ENCODE measurements at regions not wholly inside any gene's neighbourhood (a gene's known extent, or its start where the extent isn't known, plus 50 kb on each side); places are given as distances from the start of the nearest gene placed in this dataset.

GRCh38 chr1:11596295-11596694 lies 57.9 kb downstream of the FBXO2 start:
- Histone ChIP-seq H3K4me1 (ENCODE audit: control insufficient read depth, insufficient read depth, low read length) (no peaks in the 10 kb centered on the region), H3K4me3 (ENCODE audit: low read depth, low read length) (no peak overlapping the region), H3K9me3 (ENCODE audit: control insufficient read depth, insufficient read depth, low read depth, low read length) (no peaks in the 10 kb centered on the region), H3K27ac (ENCODE audit: extremely low read depth, low read depth, low read length) (no peak overlapping the region), H3K36me3 (ENCODE audit: control insufficient read depth in 2 of 2, insufficient read depth in 1 of 2, low read length in 2 of 2) (no peaks in the 10 kb centered on the region)
- POLR2A ChIA-PET: no interaction called here
- TF ChIP-seq ZNF623 (tag by site-specific recombination; IDR thresholded peaks at IDR 0.05) (peak; percentile 65), GLI4 (tag by site-specific recombination; IDR thresholded peaks at IDR 0.05) (no peak)
- CTCF ChIA-PET: interaction anchor here (0.7 kb wide), 1 partner anchor 23 kb away, joined by 6 read pairs; no protein-coding TSS in a partner anchor

- no peaks in the 10 kb centered on the region for H3K9me3 ChIP-seq (ENCODE audit: control insufficient read depth, insufficient read depth, low read depth, low read length)
- POLR2A ChIA-PET: no interaction called here
- TF ChIP-seq SP7 (tag by site-specific recombination; IDR thresholded peaks at IDR 0.05) (no peak), MZF1 (tag by site-specific recombination; IDR thresholded peaks at IDR 0.05; ENCODE audit: borderline replicate concordance) (no peak), ELK4 (IDR thresholded peaks at IDR 0.05; ENCODE audit: borderline replicate concordance, low read depth, low read length) (no peak), ZNF791 (tag by site-specific recombination; IDR thresholded peaks at IDR 0.05) (no peak)
- CTCF ChIA-PET: interaction anchor here (0.6 to 1.0 kb wide), 4 partner anchors 42 to 1527 kb away, joined by 3 to 5 read pairs (median 3); no protein-coding TSS in a partner anchor
- no peak overlapping the region for H3K27ac ChIP-seq (ENCODE audit: extremely low read depth, low read depth, low read length)
- H3K4me3 ChIP-seq (ENCODE audit: low read depth, low read length): no peak overlapping the region
- no peaks in the 10 kb centered on the region for H3K36me3 ChIP-seq (ENCODE audit: control insufficient read depth in 2 of 2, insufficient read depth in 1 of 2, low read length in 2 of 2)
- no peaks in the 10 kb centered on the region for H3K4me1 ChIP-seq (ENCODE audit: control insufficient read depth, insufficient read depth, low read length)
Observed at GRCh38 chr1:11595285-11595684, 58.9 kb downstream of the FBXO2 start.

GRCh38 chr1:11594625-11595024 lies 59.6 kb downstream of the FBXO2 start:
- Histone ChIP-seq H3K4me3 (ENCODE audit: low read depth, low read length) (no peak overlapping the region), H3K9me3 (ENCODE audit: control insufficient read depth, insufficient read depth, low read depth, low read length) (no peaks in the 10 kb centered on the region), H3K36me3 (ENCODE audit: control insufficient read depth in 2 of 2, insufficient read depth in 1 of 2, low read length in 2 of 2) (no peaks in the 10 kb centered on the region), H3K4me1 (ENCODE audit: control insufficient read depth, insufficient read depth, low read length) (no peaks in the 10 kb centered on the region), H3K27ac (ENCODE audit: extremely low read depth, low read depth, low read length) (no peak overlapping the region)
- CTCF ChIA-PET: interaction anchor here (0.7 to 1.7 kb wide), 5 partner anchors 9 to 73 kb away, joined by 3 to 6 read pairs (median 4); no protein-coding TSS in a partner anchor
- POLR2A ChIA-PET: no interaction called here
- TF ChIP-seq ZNF184 (tag by site-specific recombination; IDR thresholded peaks at IDR 0.05): no peak
- no peak for TF ChIP-seq ZNF202 (tag by site-specific recombination; IDR thresholded peaks at IDR 0.05; ENCODE audit: borderline replicate concordance)
- TF ChIP-seq ZNF404 (tag by site-specific recombination; IDR thresholded peaks at IDR 0.05): no peak
- TF ChIP-seq ZNF2 (tag by site-specific recombination; IDR thresholded peaks at IDR 0.05): no peak
- no peak for TF ChIP-seq TCF7L2 (IDR thresholded peaks at IDR 0.05; ENCODE audit: borderline replicate concordance, low read depth, low read length)
- peak; percentile 97 for TF ChIP-seq ZNF623 (tag by site-specific recombination; IDR thresholded peaks at IDR 0.05)

GRCh38 chr1:11594222-11594621 lies 60.0 kb downstream of the FBXO2 start:
- ChIA-PET CTCF (interaction anchor here (1.1 to 1.7 kb wide), 3 partner anchors 10 to 22 kb away, joined by 3 to 6 read pairs (median 4); no protein-coding TSS in a partner anchor), POLR2A (no interaction called here)
- Histone ChIP-seq H3K36me3 (ENCODE audit: control insufficient read depth in 2 of 2, insufficient read depth in 1 of 2, low read length in 2 of 2) (no peaks in the 10 kb centered on the region), H3K27ac (ENCODE audit: extremely low read depth, low read depth, low read length) (no peak overlapping the region), H3K4me1 (ENCODE audit: control insufficient read depth, insufficient read depth, low read length) (no peaks in the 10 kb centered on the region), H3K9me3 (ENCODE audit: control insufficient read depth, insufficient read depth, low read depth, low read length) (no peaks in the 10 kb centered on the region), H3K4me3 (ENCODE audit: low read depth, low read length) (no peak overlapping the region)
- TF ChIP-seq TSHZ1 (tag by site-specific recombination; IDR thresholded peaks at IDR 0.05; ENCODE audit: borderline replicate concordance): no peak
- TF ChIP-seq ZBTB44 (tag by site-specific recombination; IDR thresholded peaks at IDR 0.05): no peak
- TF ChIP-seq HIC1 (tag by site-specific recombination; IDR thresholded peaks at IDR 0.05): no peak
- TF ChIP-seq ZNF747 (tag by site-specific recombination; IDR thresholded peaks at IDR 0.05): no peak
- TF ChIP-seq ZNF341 (tag by site-specific recombination; IDR thresholded peaks at IDR 0.05; ENCODE audit: low read depth): no peak
- TF ChIP-seq ZNF19 (tag by site-specific recombination; IDR thresholded peaks at IDR 0.05; ENCODE audit: low read depth): no peak
- no peak for TF ChIP-seq ZBTB8A (tag by site-specific recombination; IDR thresholded peaks at IDR 0.05)
- TF ChIP-seq KLF10 (tag by site-specific recombination; IDR thresholded peaks at IDR 0.05): no peak
- no peak for TF ChIP-seq ZNF555 (tag by site-specific recombination; conservative IDR thresholded peaks at IDR 0.05)
- TF ChIP-seq ZBTB48 (tag by site-specific recombination; IDR thresholded peaks at IDR 0.05): no peak

All from HEK293 (cell line).